ENCODE measurements at regions not wholly inside any gene's neighbourhood (a gene's known extent, or its start where the extent isn't known, plus 50 kb on each side); places are given as distances from the start of the nearest gene placed in this dataset.
"Not testable (repeated sequence)": the region's sequence is repeated elsewhere in the genome, so short reads cannot be mapped to it uniquely, and the experiment has no call there.

GRCh38 chr21:9862456-9862855, 658.9 kb upstream of the TPTE start:
- H3K4me1 Mint-ChIP-seq (ENCODE audit: low read depth); H3K27me3 Mint-ChIP-seq; H3K27ac Mint-ChIP-seq; DNase-seq; H3K4me3 Mint-ChIP-seq; H3K36me3 Mint-ChIP-seq (ENCODE audit: low read depth): not testable (repeated sequence)
- peaks cover 30% of the 10 kb centered on the region for H3K9me3 Mint-ChIP-seq

- H3K9me3 Mint-ChIP-seq: peaks cover 17% of the 10 kb centered on the region
- H3K4me3 Mint-ChIP-seq; H3K27ac Mint-ChIP-seq; H3K4me1 Mint-ChIP-seq (ENCODE audit: low read depth); H3K27me3 Mint-ChIP-seq; H3K36me3 Mint-ChIP-seq (ENCODE audit: low read depth); DNase-seq: not testable (repeated sequence)
These were observed 653.6 kb upstream of the TPTE start for GRCh38 chr21:9867815-9868214.

GRCh38 chr21:9873096-9873495, 648.3 kb upstream of the TPTE start:
- not testable (repeated sequence) for H3K27ac Mint-ChIP-seq; H3K36me3 Mint-ChIP-seq (ENCODE audit: low read depth); H3K4me1 Mint-ChIP-seq (ENCODE audit: low read depth); H3K4me3 Mint-ChIP-seq; DNase-seq; H3K27me3 Mint-ChIP-seq
- peaks cover 13% of the 10 kb centered on the region for H3K9me3 Mint-ChIP-seq

GRCh38 chr21:9874136-9874535, 647.2 kb upstream of the TPTE start:
- peaks cover 14% of the 10 kb centered on the region for H3K9me3 Mint-ChIP-seq
- not testable (repeated sequence) for H3K4me1 Mint-ChIP-seq (ENCODE audit: low read depth); H3K27me3 Mint-ChIP-seq; H3K36me3 Mint-ChIP-seq (ENCODE audit: low read depth); H3K27ac Mint-ChIP-seq; DNase-seq; H3K4me3 Mint-ChIP-seq

GRCh38 chr21:9881430-9881829, 640.0 kb upstream of the TPTE start:
- H3K27ac Mint-ChIP-seq; H3K27me3 Mint-ChIP-seq; H3K4me1 Mint-ChIP-seq (ENCODE audit: low read depth); DNase-seq; H3K4me3 Mint-ChIP-seq; H3K36me3 Mint-ChIP-seq (ENCODE audit: low read depth): not testable (repeated sequence)
- H3K9me3 Mint-ChIP-seq: peaks cover 22% of the 10 kb centered on the region

GRCh38 chr21:9883047-9883446, 638.3 kb upstream of the TPTE start:
- H3K36me3 Mint-ChIP-seq (ENCODE audit: low read depth); H3K4me1 Mint-ChIP-seq (ENCODE audit: low read depth); DNase-seq; H3K27ac Mint-ChIP-seq; H3K4me3 Mint-ChIP-seq; H3K27me3 Mint-ChIP-seq: not testable (repeated sequence)
- H3K9me3 Mint-ChIP-seq: peaks cover 24% of the 10 kb centered on the region

GRCh38 chr21:9883571-9884282, 637.7 kb upstream of the TPTE start:
- not testable (repeated sequence) for H3K4me1 Mint-ChIP-seq (ENCODE audit: low read depth); H3K36me3 Mint-ChIP-seq (ENCODE audit: low read depth); H3K4me3 Mint-ChIP-seq; H3K27ac Mint-ChIP-seq; DNase-seq; H3K27me3 Mint-ChIP-seq
- peaks cover 26% of the 10 kb centered on the region for H3K9me3 Mint-ChIP-seq

- not testable (repeated sequence) for H3K4me3 Mint-ChIP-seq; H3K36me3 Mint-ChIP-seq (ENCODE audit: low read depth); H3K4me1 Mint-ChIP-seq (ENCODE audit: low read depth); H3K27me3 Mint-ChIP-seq; H3K27ac Mint-ChIP-seq; DNase-seq
- H3K9me3 Mint-ChIP-seq: peaks cover 20% of the 10 kb centered on the region
These were observed 632.9 kb upstream of the TPTE start for GRCh38 chr21:9888500-9888899.

- H3K4me3 Mint-ChIP-seq; H3K27ac Mint-ChIP-seq; H3K36me3 Mint-ChIP-seq (ENCODE audit: low read depth); DNase-seq; H3K4me1 Mint-ChIP-seq (ENCODE audit: low read depth); H3K27me3 Mint-ChIP-seq: not testable (repeated sequence)
- peaks cover 25% of the 10 kb centered on the region for H3K9me3 Mint-ChIP-seq
These were observed 617.8 kb upstream of the TPTE start for GRCh38 chr21:9903579-9903978.

- not testable (repeated sequence) for H3K4me1 Mint-ChIP-seq (ENCODE audit: low read depth); H3K27me3 Mint-ChIP-seq; DNase-seq; H3K27ac Mint-ChIP-seq; H3K4me3 Mint-ChIP-seq; H3K36me3 Mint-ChIP-seq (ENCODE audit: low read depth)
- H3K9me3 Mint-ChIP-seq: peaks cover 31% of the 10 kb centered on the region
These were observed 607.2 kb upstream of the TPTE start for GRCh38 chr21:9914135-9914534.

GRCh38 chr21:9919446-9919845, 601.9 kb upstream of the TPTE start:
- H3K4me3 Mint-ChIP-seq; H3K36me3 Mint-ChIP-seq (ENCODE audit: low read depth); DNase-seq; H3K27me3 Mint-ChIP-seq; H3K27ac Mint-ChIP-seq; H3K4me1 Mint-ChIP-seq (ENCODE audit: low read depth): not testable (repeated sequence)
- H3K9me3 Mint-ChIP-seq: peaks cover 21% of the 10 kb centered on the region

- H3K4me1 Mint-ChIP-seq (ENCODE audit: low read depth); H3K27ac Mint-ChIP-seq; H3K27me3 Mint-ChIP-seq; H3K36me3 Mint-ChIP-seq (ENCODE audit: low read depth); DNase-seq; H3K4me3 Mint-ChIP-seq: not testable (repeated sequence)
- peaks cover 45% of the 10 kb centered on the region for H3K9me3 Mint-ChIP-seq
These were observed 577.7 kb upstream of the TPTE start for GRCh38 chr21:9943639-9944038.

GRCh38 chr21:9946057-9946456, 575.3 kb upstream of the TPTE start:
- H3K27ac Mint-ChIP-seq; DNase-seq; H3K4me3 Mint-ChIP-seq; H3K36me3 Mint-ChIP-seq (ENCODE audit: low read depth); H3K4me1 Mint-ChIP-seq (ENCODE audit: low read depth); H3K27me3 Mint-ChIP-seq: not testable (repeated sequence)
- H3K9me3 Mint-ChIP-seq: peaks cover 51% of the 10 kb centered on the region

GRCh38 chr21:9949510-9950289, 571.7 kb upstream of the TPTE start:
- not testable (repeated sequence) for H3K27me3 Mint-ChIP-seq; H3K27ac Mint-ChIP-seq; H3K4me3 Mint-ChIP-seq; H3K4me1 Mint-ChIP-seq (ENCODE audit: low read depth); DNase-seq; H3K36me3 Mint-ChIP-seq (ENCODE audit: low read depth)
- H3K9me3 Mint-ChIP-seq: peaks cover 46% of the 10 kb centered on the region

GRCh38 chr21:9950363-9950762, 571.0 kb upstream of the TPTE start:
- peaks cover 40% of the 10 kb centered on the region for H3K9me3 Mint-ChIP-seq
- DNase-seq; H3K36me3 Mint-ChIP-seq (ENCODE audit: low read depth); H3K27me3 Mint-ChIP-seq; H3K27ac Mint-ChIP-seq; H3K4me3 Mint-ChIP-seq; H3K4me1 Mint-ChIP-seq (ENCODE audit: low read depth): not testable (repeated sequence)

Data from activated T-cell treated with anti-CD3 and anti-CD28 coated beads, Interleukin-2, amount 50 U/mL, for 24 hours (primary cell).